Aorta (tissue), 5 donors: ENCODE measurements at regions not wholly inside any gene's neighbourhood (a gene's known extent, or its start where the extent isn't known, plus 50 kb on each side); places are given as distances from the start of the nearest gene placed in this dataset.
"Not testable (repeated sequence)": the region's sequence is repeated elsewhere in the genome, so short reads cannot be mapped to it uniquely, and the experiment has no call there.

Source experiments
- ATAC-seq: fragments of 200-7000 bp; cut with Tn5 transposase; one replicate; pipeline ENCODE4 v1.9.1; 2022; ENCODE audit warnings: moderate library complexity; ENCODE audit not compliant: low FRiP score
- DNase-seq, 2 donors: peaks; one replicate each; pipeline ENCODE4 v3.0.0-alpha.2; 2020
- H3K27ac ChIP-seq, 2 donors: one replicate each; pipeline ENCODE4 v1.5.1; 2013; ENCODE audit warnings: low read length in 2 of 2, mild to moderate bottlenecking in 2 of 2, moderate library complexity in 2 of 2, control low read depth in 1 of 2, inconsistent platforms in 1 of 2, low read depth in 1 of 2
- H3K27me3 ChIP-seq, 2 donors: one replicate each; pipeline ENCODE4 v1.6.1; 2013; ENCODE audit warnings: control low read depth in 1 of 2, low read length in 1 of 2, mild to moderate bottlenecking in 1 of 2, moderate library complexity in 1 of 2; ENCODE audit not compliant: insufficient read depth in 2 of 2, control insufficient read depth in 1 of 2
- H3K36me3 ChIP-seq, 2 donors: one replicate each; pipeline ENCODE4 v1.6.1; 2013; ENCODE audit warnings: control low read depth in 1 of 2, low read length in 1 of 2, mild to moderate bottlenecking in 1 of 2; ENCODE audit not compliant: insufficient read depth in 2 of 2, control insufficient read depth in 1 of 2
- H3K4me1 ChIP-seq, 2 donors: one replicate each; pipeline ENCODE4 v1.6.1; 2013; ENCODE audit warnings: low read length in 2 of 2, control low read depth in 1 of 2, mild to moderate bottlenecking in 1 of 2, moderate library complexity in 1 of 2; ENCODE audit not compliant: insufficient read depth in 2 of 2, control insufficient read depth in 1 of 2
- H3K4me3 ChIP-seq, 2 donors: one replicate each; pipeline ENCODE4 v1.5.1; 2013; ENCODE audit warnings: low read length in 2 of 2, control low read depth in 1 of 2, mild to moderate bottlenecking in 1 of 2
- H3K9me3 ChIP-seq: one replicate; pipeline ENCODE4 v1.6.1; 2013; ENCODE audit warnings: mild to moderate bottlenecking, low read length; ENCODE audit not compliant: control insufficient read depth
- WGBS, 2 donors: extraction: QIAGEN DNeasy Blood & Tissue Kit; methylation state at CpG; one replicate each; pipeline ENCODE4 v1.1.7; 2013; 5-methylcytosine and 5-hydroxymethylcytosine counted together
- intact Hi-C, 2 donors: fragments of 100-400 bp; cut with DNase I; formaldehyde crosslinking; loops; one replicate each; pipeline versions ENCODE4 v1.14.2 to v1.15.0; 2022
- donor health status: healthy with polysubstance abuse.
- donor health status: Bipolar disorder and iron deficiency.
- donor health status: DM: no; HTN: no; CAD: no.
- donor health status: DM: no; HTN: no; CAD: no.
- donor health status: DM: yes; HTN: yes; CAD: no.

DNA sequence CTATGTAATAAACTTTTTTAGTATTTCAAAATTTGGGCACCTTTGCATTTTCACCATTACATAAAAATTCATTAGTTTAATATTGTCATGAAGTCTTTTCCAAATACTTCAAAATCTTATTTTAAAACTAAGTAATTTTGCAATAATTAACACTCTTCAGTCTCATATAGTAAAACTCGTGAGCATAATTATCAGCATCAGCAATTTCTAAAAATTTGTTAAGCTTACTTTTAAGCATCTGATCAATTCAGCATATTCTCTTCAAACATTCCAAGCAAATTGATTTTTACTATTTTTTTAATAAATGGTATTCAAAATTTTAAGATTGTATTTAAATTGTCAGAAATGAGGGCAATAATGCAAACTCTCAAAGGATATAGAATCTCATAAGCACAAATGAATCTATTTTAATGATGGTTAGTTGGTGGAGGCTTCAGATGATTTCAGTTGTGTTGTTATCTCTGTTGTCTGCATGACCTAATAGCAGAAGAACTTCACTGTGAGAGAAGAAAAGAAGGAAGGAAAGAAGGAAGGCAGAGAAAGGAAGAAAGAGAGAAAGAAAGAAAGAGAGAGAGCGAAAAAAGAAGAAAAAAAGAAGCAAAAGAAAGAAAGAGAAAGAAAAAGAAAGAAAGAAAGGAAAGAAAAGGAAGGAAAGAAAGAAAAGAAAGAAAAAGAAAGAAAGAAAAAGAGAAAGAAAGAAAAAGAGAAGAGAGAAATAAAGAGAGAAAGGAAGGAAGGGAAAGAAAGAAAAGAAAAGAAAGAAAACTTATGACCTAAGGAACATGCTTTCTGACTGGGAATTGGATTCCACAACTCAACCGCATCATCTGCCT is 860.5 kb downstream of the NCAM2 start:
- ATAC-seq = no peak
- Histone ChIP-seq H3K27ac (no peak overlapping the region), H3K9me3 (no peaks in the 10 kb centered on the region), H3K4me1 (no peaks in the 10 kb centered on the region), H3K27me3 (no peaks in the 10 kb centered on the region), H3K36me3 (no peaks in the 10 kb centered on the region), H3K4me3 (no peak overlapping the region)
- WGBS, 2 donors = 82 to 84% methylated on average over 3 of the region's 3 CpGs
- intact Hi-C loops = no loop called here
- DNase-seq = no peak

DNA sequence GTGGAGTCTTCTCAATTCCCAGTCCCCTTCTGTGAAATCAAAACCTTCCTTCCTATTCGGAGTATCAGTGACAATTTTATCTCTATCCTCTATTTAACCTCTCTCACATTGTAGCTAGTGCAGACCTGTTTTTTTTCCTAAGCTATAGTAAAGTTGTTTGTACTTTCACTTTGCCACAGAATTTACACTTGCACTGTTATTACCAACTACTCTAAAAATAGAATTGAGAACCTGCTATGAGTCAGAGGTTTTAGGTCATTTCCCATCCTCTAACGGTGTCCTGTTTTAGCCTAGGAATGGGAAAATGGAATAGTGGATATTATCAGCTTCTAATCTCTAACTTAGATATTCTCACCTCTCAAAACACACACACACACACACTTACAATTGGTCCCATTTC is 862.7 kb downstream of the NCAM2 start:
- no peaks in the 10 kb centered on the region for H3K4me1 ChIP-seq
- no peak for DNase-seq
- ATAC-seq = no peak
- H3K27ac ChIP-seq = no peak overlapping the region
- no peaks in the 10 kb centered on the region for H3K36me3 ChIP-seq
- WGBS, 2 donors = 23 to 34% methylated on average over 2 of the region's 2 CpGs
- no peaks in the 10 kb centered on the region for H3K9me3 ChIP-seq
- no peaks in the 10 kb centered on the region for H3K27me3 ChIP-seq
- no peak overlapping the region for H3K4me3 ChIP-seq
- intact Hi-C loops = no loop called here

DNA sequence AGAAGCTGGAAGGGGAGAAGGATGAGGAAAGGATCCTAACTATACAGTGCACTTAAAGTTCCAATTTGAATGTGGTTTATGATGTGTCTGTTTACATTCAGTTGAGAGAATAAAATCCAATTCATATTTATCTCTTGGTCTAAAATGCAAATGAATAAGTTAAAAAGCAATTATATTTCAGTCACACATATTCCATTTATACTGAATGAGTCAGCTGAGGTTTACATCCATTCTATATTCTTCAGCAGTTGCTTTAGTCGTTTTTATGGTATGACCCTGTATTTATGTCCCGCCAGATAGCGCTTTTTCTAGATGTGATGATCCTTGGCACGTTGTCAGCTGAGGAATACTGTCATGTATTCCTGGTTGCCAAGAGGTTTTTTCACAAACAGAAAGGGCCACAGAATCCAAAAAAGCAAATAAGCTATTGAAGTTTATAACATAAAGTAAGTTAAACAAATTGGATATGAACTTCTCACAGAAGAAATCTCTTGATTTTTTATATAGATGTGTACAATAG is 866.2 kb downstream of the NCAM2 start:
- no peak overlapping the region for H3K4me3 ChIP-seq
- ATAC-seq (no peak), DNase-seq (no peak)
- no peak overlapping the region for H3K27ac ChIP-seq
- H3K9me3 ChIP-seq = no peaks in the 10 kb centered on the region
- 75 to 80% methylated on average over 4 of the region's 4 CpGs for WGBS, 2 donors
- H3K4me1 ChIP-seq = no peaks in the 10 kb centered on the region
- no peaks in the 10 kb centered on the region for H3K36me3 ChIP-seq
- no peaks in the 10 kb centered on the region for H3K27me3 ChIP-seq
- intact Hi-C loops = no loop called here

DNA sequence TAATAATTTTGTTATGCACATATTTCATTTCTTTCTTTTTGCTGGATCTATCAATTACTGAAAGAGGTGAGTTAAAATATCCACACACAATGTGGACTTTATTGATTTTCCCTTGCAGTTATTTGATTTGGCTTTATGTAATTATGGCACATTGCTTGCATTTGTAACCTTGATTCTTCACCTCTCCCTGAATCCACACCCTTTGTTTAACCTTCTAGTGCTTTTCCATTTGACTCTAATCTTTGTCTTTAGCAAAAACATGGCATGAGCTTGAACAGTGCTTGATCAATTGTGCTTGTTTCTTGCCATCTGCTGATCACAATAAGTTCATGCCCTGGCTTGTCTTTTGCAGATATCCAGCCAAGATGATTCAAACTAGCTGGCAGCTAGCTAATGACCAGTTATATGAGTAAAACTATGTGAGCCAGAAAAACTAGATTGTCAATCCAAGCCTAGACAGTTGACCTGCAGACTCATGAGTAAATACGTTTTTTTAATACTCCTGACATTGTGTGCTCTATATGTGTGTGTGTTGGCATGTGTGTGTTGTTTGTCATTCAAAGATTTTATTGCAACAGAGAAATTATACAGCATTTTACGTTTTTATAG is 899.2 kb downstream of the NCAM2 start:
- H3K4me3 ChIP-seq = no peak overlapping the region
- no peaks in the 10 kb centered on the region for H3K36me3 ChIP-seq
- 39 to 49% methylated on average over 2 of the region's 2 CpGs for WGBS, 2 donors
- H3K4me1 ChIP-seq = no peaks in the 10 kb centered on the region
- DNase-seq (no peak), ATAC-seq (no peak)
- intact Hi-C loops = no loop called here
- H3K27me3 ChIP-seq = no peaks in the 10 kb centered on the region
- no peak overlapping the region for H3K27ac ChIP-seq
- peaks cover 2% of the 10 kb centered on the region for H3K9me3 ChIP-seq

DNA sequence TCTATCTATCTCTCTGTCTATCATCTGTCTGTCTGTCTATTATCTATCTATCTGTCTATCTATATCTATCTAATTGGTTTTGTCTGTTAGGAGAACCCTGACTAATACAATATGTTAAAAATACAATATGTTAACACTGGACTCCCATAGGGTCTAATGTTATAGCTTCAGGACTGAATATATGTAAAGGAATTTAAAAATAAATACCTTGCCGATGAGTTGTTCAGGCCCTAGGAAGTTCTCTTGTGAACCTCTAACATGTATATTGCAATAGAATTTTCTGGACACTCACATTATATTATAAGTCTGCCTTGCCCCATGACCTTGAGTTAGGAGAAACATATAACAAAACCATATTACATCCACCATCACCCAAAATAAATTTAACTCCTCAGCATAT is 900.6 kb downstream of the NCAM2 start:
- no peaks in the 10 kb centered on the region for H3K27me3 ChIP-seq
- 80 to 89% methylated on average over 1 of the region's 1 CpG for WGBS, 2 donors
- no peak overlapping the region for H3K27ac ChIP-seq
- intact Hi-C loops = no loop called here
- no peaks in the 10 kb centered on the region for H3K4me1 ChIP-seq
- no peaks in the 10 kb centered on the region for H3K36me3 ChIP-seq
- no peak for ATAC-seq
- no peak overlapping the region for H3K4me3 ChIP-seq
- H3K9me3 ChIP-seq = no peaks in the 10 kb centered on the region
- DNase-seq = no peak

DNA sequence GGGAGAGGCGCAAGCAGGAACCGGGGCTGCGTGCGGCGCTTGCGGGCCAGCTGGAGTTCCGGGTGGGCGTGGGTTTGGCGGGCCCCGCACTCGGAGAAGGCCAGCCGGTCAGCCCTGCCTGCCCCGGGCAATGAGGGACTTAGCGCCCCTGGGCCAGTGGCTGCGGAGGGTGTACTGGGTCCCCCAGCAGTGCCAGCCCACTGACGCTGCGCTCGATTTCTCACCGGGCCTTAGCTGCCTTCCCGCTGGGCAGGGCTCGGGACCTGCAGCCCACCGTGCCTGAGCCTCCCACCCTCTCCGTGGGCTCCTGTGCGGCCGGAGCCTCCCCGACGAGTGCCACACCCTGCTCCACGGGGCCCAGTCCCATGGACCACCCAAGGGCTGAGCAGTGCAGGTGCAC is 904.2 kb downstream of the NCAM2 start:
- WGBS, 2 donors = 93 to 98% methylated on average over 28 of the region's 28 CpGs
- H3K4me1 ChIP-seq, H3K9me3 ChIP-seq, H3K27ac ChIP-seq, H3K4me3 ChIP-seq, H3K36me3 ChIP-seq, ATAC-seq, DNase-seq, intact Hi-C loops, H3K27me3 ChIP-seq: not testable (repeated sequence)

DNA sequence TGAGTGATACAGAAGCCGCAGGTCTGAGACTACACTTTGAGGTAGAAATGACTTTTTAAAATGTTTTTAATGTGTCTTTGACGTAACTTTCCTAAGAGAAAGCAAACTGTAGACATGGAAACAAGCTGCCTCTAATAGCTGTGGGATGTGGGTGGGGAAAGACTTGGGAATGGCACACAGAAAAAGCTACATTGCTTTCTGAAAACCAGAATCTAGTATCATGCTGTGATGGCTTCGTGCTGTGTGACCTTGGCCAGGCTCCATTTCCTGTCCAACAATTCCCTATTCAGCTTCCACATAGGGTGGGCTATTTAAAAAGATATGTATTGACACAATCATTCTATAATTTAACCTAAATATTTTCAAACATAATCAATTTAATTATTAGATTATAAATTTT is 909.1 kb downstream of the NCAM2 start:
- Histone ChIP-seq H3K27ac (no peak overlapping the region), H3K4me3 (no peak overlapping the region), H3K4me1 (no peaks in the 10 kb centered on the region), H3K9me3 (no peaks in the 10 kb centered on the region), H3K27me3 (no peaks in the 10 kb centered on the region), H3K36me3 (no peaks in the 10 kb centered on the region)
- intact Hi-C loops = no loop called here
- ATAC-seq = no peak
- WGBS, 2 donors = 62 to 65% methylated on average over 3 of the region's 3 CpGs
- no peak for DNase-seq

DNA sequence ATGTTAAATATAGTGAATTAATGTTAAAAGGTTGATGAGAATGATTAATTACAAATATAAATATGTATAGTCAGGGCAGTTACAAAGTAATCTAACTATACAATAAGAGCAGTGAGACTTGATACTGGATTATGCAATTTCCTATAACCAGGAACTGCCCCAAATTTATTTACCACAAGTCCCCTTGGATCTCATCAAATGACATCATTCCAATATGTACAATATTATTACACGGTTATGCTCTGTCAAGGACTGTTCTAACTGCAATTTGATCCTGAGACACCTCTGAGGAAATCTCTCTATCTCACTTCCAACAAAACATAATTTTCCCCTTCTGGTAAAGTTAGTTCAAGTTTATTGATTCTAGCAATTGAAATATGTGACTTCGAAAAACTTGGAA is 917.6 kb downstream of the NCAM2 start:
- 29 to 55% methylated on average over 2 of the region's 2 CpGs for WGBS, 2 donors
- Histone ChIP-seq H3K4me3 (no peak overlapping the region), H3K36me3 (no peaks in the 10 kb centered on the region), H3K27ac (no peak overlapping the region), H3K27me3 (no peaks in the 10 kb centered on the region), H3K9me3 (peaks cover 2% of the 10 kb centered on the region), H3K4me1 (no peaks in the 10 kb centered on the region)
- DNase-seq (no peak), ATAC-seq (no peak)
- intact Hi-C loops = no loop called here
